H1 (cell line): ENCODE measurements at regions not wholly inside any gene's neighbourhood (a gene's known extent, or its start where the extent isn't known, plus 50 kb on each side); places are given as distances from the start of the nearest gene placed in this dataset.

Source experiments
- ASH2L ChIP-seq: fragments of 200-600, 300-600 bp; sonication (generic); IDR thresholded peaks from one replicate; pipeline ENCODE4 v1.7.1; 2017; ENCODE audit warnings: low read length
- BCL11A ChIP-seq, 2 experiments: IDR thresholded peaks; one replicate each; pipeline ENCODE4 v1.6.1; 2011; ENCODE audit warnings: low read depth in 2 of 2, low read length in 2 of 2, mild to moderate bottlenecking in 2 of 2
- RFX5 ChIP-seq: IDR thresholded peaks from 2 replicates; pipeline ENCODE4 v1.6.1; 2011; ENCODE audit warnings: low read depth, low read length, improper control_type of control experiment, borderline replicate concordance
- SIN3A ChIP-seq, 2 experiments: IDR thresholded peaks in 1 of 2; conservative IDR thresholded peaks in 1 of 2; 2 replicates each; pipeline ENCODE4 v1.6.1; 2011 to 2012; ENCODE audit warnings: low read length in 2 of 2, improper control_type of control experiment in 1 of 2, low read depth in 1 of 2, mild to moderate bottlenecking in 1 of 2
- SIRT6 ChIP-seq: IDR thresholded peaks from one replicate; pipeline ENCODE4 v1.7.1; 2012; ENCODE audit warnings: low read length, inconsistent platforms

GRCh38 chr9:95752129-95752731 lies 123.3 kb upstream of the ERCC6L2 start (continued):
- TF ChIP-seq SIRT6 (no peak), RFX5 (no peak), ASH2L (peak; percentile 87), BCL11A (IDR thresholded peaks at IDR 0.05; ENCODE audit: low read depth in 2 of 2, low read length in 2 of 2) (no peak), SIN3A (conservative IDR thresholded peaks at IDR 0.05 in 1 of 2, IDR thresholded peaks at IDR 0.05 in 1 of 2; ENCODE audit: low read depth in 1 of 2, low read length in 2 of 2) (no peak)
- TF ChIP-seq, all 59 proteins: peak for 10
